NCI-H2081 (cell line): ENCODE measurements at regions not wholly inside any gene's neighbourhood (a gene's known extent, or its start where the extent isn't known, plus 50 kb on each side); places are given as distances from the start of the nearest gene placed in this dataset.
"Not testable (repeated sequence)": the region's sequence is repeated elsewhere in the genome, so short reads cannot be mapped to it uniquely, and the experiment has no call there.

Experiments used
- DNase-seq, 2 experiments: peaks; one replicate each; lab custom pipeline; 2025; lab: John Stamatoyannopoulos, UW

DNA sequence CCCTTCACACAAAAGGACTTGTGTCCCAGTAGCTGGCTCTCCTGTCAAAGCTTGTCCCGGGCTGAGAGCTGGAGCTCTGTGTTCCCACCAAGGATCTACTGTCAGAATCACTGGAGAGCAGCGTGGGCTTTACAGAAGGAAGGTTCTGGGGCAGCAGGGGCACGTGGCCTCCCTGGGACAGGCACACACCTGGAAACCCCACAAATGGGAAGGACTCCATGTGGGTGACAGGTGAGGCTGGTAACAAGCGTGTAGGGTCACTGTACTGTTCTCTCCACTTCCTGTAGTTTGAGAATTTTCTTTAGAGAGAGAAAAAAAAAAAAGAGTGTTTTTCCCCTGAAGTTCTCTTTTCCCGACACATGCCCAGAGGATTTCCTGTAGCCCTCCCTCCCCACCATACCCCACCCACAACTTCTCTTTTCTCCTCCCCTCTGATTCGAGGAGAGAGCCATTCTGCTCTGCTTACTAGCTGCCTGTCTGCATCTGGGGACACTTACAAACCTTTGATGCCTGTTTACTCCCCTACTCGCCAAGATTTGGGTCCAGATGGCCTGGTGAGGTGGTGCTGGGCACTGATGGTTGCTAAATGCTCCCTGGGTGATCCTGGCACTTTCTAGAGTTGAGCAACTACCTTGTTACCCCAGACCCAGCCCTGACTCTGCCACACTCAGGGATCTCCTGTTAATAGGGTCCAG lies 84.1 kb upstream of the SIRPA start:
- DNase-seq, result no peak

- no peak for DNase-seq
Measured at GRCh38 chr20:1810572-1810925, 84.7 kb upstream of the SIRPA start.

GRCh38 chr20:1809611-1810510 lies 85.3 kb upstream of the SIRPA start:
- DNase-seq, result no peak

GRCh38 chr20:1809131-1809572 lies 86.1 kb upstream of the SIRPA start:
- no peak for DNase-seq

DNA sequence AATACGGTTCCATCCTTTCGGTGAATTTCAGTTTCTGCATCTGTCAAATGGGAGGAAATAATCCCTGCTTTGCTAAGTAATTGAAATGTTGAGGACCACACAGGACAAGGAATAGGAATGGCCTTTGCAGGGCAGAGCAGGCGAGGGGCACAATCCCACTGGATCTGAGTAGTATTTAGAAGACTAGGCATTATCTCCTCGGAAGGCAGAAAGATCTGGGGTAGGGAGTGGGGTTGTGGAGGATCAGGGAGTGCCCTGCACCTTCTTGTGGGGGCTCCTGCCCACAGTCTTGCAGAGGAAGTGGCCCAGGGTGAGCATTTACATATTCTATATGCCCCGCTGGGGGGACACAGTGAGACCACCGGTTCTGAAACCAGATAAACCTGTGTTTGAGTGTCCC lies 87.1 kb upstream of the SIRPA start:
- no peak for DNase-seq

DNA sequence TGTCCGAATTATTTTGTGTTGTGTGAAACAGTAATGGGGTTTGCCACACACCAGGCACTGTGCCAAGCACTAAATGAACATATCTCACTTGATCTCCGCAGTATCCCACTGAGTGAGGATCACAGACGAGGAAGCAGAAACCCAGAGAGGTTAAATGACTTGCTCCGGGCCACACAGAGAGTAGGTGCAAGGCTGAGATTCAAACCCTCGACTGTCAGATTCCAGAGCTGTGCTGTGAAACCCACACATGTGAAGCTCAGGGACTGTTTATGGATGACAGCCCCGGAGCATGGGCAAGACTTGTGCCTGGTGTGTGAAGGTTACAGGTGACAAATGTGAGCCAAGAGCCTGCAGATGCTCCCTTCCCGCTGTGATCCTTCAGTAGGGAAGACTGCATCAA lies 87.8 kb upstream of the SIRPA start:
- DNase-seq, result no peak

DNA sequence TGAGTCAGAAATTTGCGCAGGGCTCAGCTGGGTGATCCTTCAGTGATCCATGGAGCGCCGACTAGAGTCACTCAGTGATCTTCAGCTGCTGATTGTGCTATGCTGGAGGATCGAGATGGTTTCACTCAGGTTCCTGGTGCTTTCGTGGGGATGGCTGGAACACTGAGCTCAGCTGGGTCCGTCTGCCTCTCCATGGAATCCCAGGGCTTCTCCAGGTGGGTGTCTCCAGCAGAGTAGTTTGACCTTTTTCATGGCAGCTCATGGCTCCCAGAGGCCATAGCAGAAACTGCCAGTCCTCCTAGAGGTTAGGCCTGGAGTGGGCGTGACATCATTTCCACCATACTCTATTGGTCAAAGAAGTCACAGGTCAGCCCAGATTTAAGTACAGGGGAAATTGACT lies 88.8 kb upstream of the SIRPA start:
- DNase-seq, result no peak

DNA sequence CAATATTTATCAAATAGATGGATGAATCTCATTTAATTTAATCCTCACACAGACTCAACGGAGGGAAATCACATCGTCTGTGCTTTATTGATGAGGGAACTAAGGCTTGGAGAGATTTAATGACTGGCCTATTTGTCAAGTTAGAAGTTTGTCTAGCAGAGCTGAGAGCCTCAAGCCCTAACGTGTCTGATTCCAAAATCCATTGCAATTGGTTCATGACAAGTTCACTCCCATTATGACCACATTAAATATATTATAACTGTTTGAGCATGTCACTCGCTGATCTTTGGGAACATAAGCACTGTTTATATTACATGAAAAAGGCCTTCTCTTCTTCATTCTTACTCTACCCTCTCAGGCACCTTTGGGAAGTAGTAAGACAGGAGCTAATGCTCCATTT lies 89.4 kb upstream of the SIRPA start:
- no peak for DNase-seq

DNA sequence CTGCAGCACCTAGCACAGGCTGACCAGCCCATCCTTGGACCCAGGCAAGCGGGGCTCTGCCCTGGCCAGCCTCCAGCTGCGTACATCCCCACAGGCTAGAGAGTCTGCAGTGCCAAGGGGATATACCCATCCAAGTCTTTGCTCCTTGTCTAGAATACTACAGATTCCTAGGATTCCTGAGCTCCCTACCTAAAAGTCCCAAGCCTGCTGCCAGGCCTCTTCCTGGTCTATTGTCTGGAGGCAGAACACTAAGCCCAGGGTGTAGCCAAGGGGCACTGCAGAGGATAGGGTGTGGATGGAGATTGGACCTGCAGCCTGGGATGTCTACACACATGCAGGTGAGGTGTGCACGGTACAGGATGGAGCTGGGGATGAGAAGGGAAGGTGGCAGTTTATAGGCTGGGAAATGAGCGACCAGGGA lies 90.0 kb upstream of the SIRPA start:
- no peak for DNase-seq

- DNase-seq, result no peak
Measured at GRCh38 chr20:1804554-1804956, 90.7 kb upstream of the SIRPA start.

DNA sequence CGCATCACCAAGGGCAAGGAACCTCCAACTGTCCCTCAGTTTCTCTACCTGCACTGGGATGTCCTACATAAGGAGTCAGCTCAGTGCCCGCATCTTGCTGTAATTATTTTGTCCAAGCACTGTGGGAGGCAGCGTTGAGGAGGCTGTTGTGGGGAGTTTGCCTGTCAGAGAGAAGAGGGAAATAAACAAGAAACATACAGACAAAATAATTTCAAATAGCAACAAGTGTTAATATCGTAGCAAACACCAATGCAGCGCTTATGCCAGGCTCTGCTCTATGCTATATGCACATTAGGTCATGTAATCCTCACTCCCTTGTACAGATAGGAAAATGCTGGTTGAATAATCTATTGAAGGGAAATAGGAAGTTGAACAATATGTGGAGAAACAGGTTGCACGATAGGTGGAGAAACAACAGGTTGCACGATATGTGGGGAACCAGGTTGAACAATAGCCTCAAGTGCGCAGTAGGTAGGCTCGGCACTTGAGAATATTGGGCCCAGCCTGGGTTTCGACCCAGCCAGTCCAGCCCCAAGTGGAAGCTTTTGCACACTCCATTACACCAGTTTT lies 91.2 kb upstream of the SIRPA start:
- no peak for DNase-seq

- DNase-seq, result no peak
Measured at GRCh38 chr20:1803061-1803931, 91.9 kb upstream of the SIRPA start.

GRCh38 chr20:1802385-1803060 lies 92.7 kb upstream of the SIRPA start:
- DNase-seq, result no peak

DNA sequence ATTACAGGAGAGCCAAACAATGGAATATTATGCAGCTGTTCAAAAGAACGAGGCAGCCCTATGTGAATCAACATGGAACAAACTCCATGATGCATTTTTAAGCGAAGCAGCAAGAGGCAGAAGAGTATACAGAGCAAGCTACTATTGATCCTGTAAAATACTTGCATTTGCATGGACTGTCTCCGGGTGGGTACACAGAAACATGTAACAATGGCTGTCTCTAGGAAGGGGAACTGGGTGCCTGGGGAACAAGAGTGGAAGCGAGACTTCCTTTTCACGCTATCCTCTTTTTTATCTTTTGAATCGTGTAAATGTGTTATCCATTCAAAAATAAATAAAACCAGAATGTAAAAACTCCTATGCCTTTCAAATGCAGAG lies 93.3 kb upstream of the SIRPA start:
- no peak for DNase-seq

GRCh38 chr20:1801225-1801928 lies 93.8 kb upstream of the SIRPA start:
- DNase-seq, result no peak

DNA sequence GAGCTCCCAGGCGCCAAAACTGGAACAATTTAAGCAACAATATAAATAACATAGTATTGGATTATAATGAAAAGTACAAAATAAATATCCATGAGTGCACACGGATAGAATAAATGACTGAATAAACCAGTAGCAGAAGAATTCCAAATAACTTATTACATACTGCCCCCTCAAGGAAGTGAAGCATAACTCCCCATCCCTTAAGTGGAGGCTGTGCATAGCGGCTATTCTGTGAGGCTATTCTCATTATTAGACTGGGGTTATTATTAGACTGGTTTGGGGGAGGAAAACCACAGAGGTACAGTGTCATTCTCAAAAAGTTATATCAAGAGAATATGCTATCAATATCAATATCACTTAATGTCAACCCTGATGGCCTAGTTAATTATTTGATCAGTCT lies 94.4 kb upstream of the SIRPA start:
- DNase-seq, result no peak

- no peak for DNase-seq
Measured at GRCh38 chr20:1800180-1800579, 95.0 kb upstream of the SIRPA start.

GRCh38 chr20:1799746-1800145 lies 95.5 kb upstream of the SIRPA start:
- DNase-seq, result not testable (repeated sequence)

GRCh38 chr20:1798982-1799381 lies 96.2 kb upstream of the SIRPA start:
- DNase-seq, result no peak

- DNase-seq, result no peak
Measured at GRCh38 chr20:1793821-1794220, 101.4 kb upstream of the SIRPA start.

DNA sequence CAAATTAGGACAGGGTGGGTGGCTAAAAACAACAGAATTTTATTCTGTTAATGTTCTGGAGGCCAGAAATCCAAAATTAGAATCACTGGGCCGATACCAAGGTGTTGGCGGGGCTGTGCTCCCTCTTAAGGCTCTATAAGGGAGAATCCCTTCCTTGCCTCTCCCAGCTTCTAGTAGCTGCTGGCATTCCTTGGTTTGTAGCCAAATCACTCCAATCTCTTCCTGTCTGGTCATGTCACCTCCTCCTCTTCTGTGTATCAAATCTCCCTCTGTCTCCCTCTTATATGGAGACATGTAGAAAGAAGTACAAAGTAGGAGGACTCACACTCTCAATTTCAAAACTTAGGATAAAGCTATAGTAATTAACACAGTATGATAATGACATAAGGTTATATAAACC lies 102.9 kb upstream of the SIRPA start:
- DNase-seq, result no peak
